Smooth muscle cell (in vitro differentiated cells): ENCODE measurements at regions not wholly inside any gene's neighbourhood (a gene's known extent, or its start where the extent isn't known, plus 50 kb on each side); places are given as distances from the start of the nearest gene placed in this dataset.
"Not testable (repeated sequence)": the region's sequence is repeated elsewhere in the genome, so short reads cannot be mapped to it uniquely, and the experiment has no call there.

ENCODE experiments used
- DNase-seq: peaks from one replicate; lab custom pipeline; 2025; ENCODE audit not compliant: unreplicated experiment; lab: John Stamatoyannopoulos, UW
- H2AFZ ChIP-seq: fragments of 200-600 bp; sonication (generic); 2 replicates; pipeline ENCODE4 v1.6.0; 2016; ENCODE audit warnings: antibody characterized with exemption, low read depth, mild to moderate bottlenecking
- H3F3A ChIP-seq: fragments of 200-600 bp; sonication (generic); 2 replicates; pipeline ENCODE4 v1.6.0; 2017; ENCODE audit warnings: antibody characterized with exemption, low read depth
- H3K27ac ChIP-seq: fragments of 200-600 bp; sonication (generic); 2 replicates; pipeline ENCODE4 v1.5.1; 2016; ENCODE audit warnings: low read depth, mild to moderate bottlenecking
- H3K27me3 ChIP-seq: fragments of 200-600 bp; sonication (generic); 2 replicates; pipeline ENCODE4 v1.6.1; 2016; ENCODE audit warnings: low read depth, mild to moderate bottlenecking
- H3K36me3 ChIP-seq: fragments of 200-600 bp; sonication (generic); 2 replicates; pipeline ENCODE4 v1.5.1; 2016; ENCODE audit warnings: low read depth
- H3K4me1 ChIP-seq: fragments of 200-600 bp; sonication (generic); 2 replicates; pipeline ENCODE4 v1.5.1; 2016; ENCODE audit warnings: low read depth
- H3K4me2 ChIP-seq: fragments of 200-600 bp; sonication (generic); 2 replicates; pipeline ENCODE4 v1.6.0; 2016; ENCODE audit warnings: mild to moderate bottlenecking
- H3K4me3 ChIP-seq: fragments of 200-600 bp; sonication (generic); 2 replicates; pipeline ENCODE4 v1.5.1; 2016; ENCODE audit warnings: mild to moderate bottlenecking
- H3K79me2 ChIP-seq: fragments of 200-600 bp; sonication (generic); 2 replicates; pipeline ENCODE4 v1.6.0; 2016; ENCODE audit warnings: low read depth, mild to moderate bottlenecking
- H3K9ac ChIP-seq: fragments of 200-600 bp; sonication (generic); 2 replicates; pipeline ENCODE4 v1.6.0; 2016; ENCODE audit warnings: low read depth
- H3K9me3 ChIP-seq: fragments of 200-600 bp; sonication (generic); replicated peaks from 2 replicates; pipeline ENCODE4 v1.5.1; 2016; ENCODE audit warnings: low read depth
- H4K20me1 ChIP-seq: fragments of 200-600 bp; sonication (generic); 2 replicates; pipeline ENCODE4 v1.6.0; 2016; ENCODE audit warnings: low read depth
- WGBS: methylation state at CpG from one replicate; pipeline ENCODE4 v1.1.7; 2016; ENCODE audit warnings: low lambda C conversion rate; 5-methylcytosine and 5-hydroxymethylcytosine counted together
- TF ChIP-seq, protein P1 (sequence below): fragments of 200-600 bp; sonication (generic); IDR thresholded peaks from 2 replicates; pipeline ENCODE4 v1.5.1; 2017; ENCODE audit warnings: borderline replicate concordance, mild to moderate bottlenecking, antibody characterized with exemption; ENCODE audit not compliant: insufficient read depth, poor library complexity, severe bottlenecking

- no peak overlapping the region for H3K27ac ChIP-seq
- TF ChIP-seq, protein P1, sequence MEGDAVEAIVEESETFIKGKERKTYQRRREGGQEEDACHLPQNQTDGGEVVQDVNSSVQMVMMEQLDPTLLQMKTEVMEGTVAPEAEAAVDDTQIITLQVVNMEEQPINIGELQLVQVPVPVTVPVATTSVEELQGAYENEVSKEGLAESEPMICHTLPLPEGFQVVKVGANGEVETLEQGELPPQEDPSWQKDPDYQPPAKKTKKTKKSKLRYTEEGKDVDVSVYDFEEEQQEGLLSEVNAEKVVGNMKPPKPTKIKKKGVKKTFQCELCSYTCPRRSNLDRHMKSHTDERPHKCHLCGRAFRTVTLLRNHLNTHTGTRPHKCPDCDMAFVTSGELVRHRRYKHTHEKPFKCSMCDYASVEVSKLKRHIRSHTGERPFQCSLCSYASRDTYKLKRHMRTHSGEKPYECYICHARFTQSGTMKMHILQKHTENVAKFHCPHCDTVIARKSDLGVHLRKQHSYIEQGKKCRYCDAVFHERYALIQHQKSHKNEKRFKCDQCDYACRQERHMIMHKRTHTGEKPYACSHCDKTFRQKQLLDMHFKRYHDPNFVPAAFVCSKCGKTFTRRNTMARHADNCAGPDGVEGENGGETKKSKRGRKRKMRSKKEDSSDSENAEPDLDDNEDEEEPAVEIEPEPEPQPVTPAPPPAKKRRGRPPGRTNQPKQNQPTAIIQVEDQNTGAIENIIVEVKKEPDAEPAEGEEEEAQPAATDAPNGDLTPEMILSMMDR, result no peak
- H3K27me3 ChIP-seq, result no peaks in the 10 kb centered on the region
- no peak overlapping the region for H2AFZ ChIP-seq
- no peaks in the 10 kb centered on the region for H3F3A ChIP-seq
- H3K36me3 ChIP-seq, result no peaks in the 10 kb centered on the region
- H3K4me2 ChIP-seq, result no peak overlapping the region
- no peaks in the 10 kb centered on the region for H4K20me1 ChIP-seq
- no peaks in the 10 kb centered on the region for H3K4me1 ChIP-seq
- H3K9ac ChIP-seq, result no peak overlapping the region
- H3K79me2 ChIP-seq, result no peaks in the 10 kb centered on the region
- DNase-seq, result no peak
- H3K9me3 ChIP-seq, result no peaks in the 10 kb centered on the region
- 94% methylated on average over 29 of the region's 32 CpGs for WGBS
- no peak overlapping the region for H3K4me3 ChIP-seq
These were observed 71.6 kb upstream of the ADGRL1 start for GRCh38 chr19:14277608-14278007.

GRCh38 chr19:14275823-14276222, 69.9 kb upstream of the ADGRL1 start:
- not testable (repeated sequence) for H3K4me2 ChIP-seq

GRCh38 chr19:14272623-14273022, 66.7 kb upstream of the ADGRL1 start:
- H3K79me2 ChIP-seq, result no peaks in the 10 kb centered on the region
- H3K36me3 ChIP-seq, result no peaks in the 10 kb centered on the region
- H4K20me1 ChIP-seq, result no peaks in the 10 kb centered on the region
- DNase-seq, result no peak
- no peak overlapping the region for H2AFZ ChIP-seq
- no peaks in the 10 kb centered on the region for H3K9me3 ChIP-seq
- H3K4me2 ChIP-seq, result no peak overlapping the region
- H3K4me1 ChIP-seq, result no peaks in the 10 kb centered on the region
- WGBS, result 97% methylated on average over 4 of the region's 4 CpGs
- H3F3A ChIP-seq, result no peaks in the 10 kb centered on the region
- H3K27ac ChIP-seq, result no peak overlapping the region
- TF ChIP-seq, protein P1, result no peak
- H3K27me3 ChIP-seq, result no peaks in the 10 kb centered on the region
- no peak overlapping the region for H3K4me3 ChIP-seq
- no peak overlapping the region for H3K9ac ChIP-seq

More at GRCh38 chr19:14275823-14276222, 69.9 kb upstream of the ADGRL1 start:
- not testable (repeated sequence) for H3K27ac ChIP-seq, DNase-seq, H3K27me3 ChIP-seq, H3K4me1 ChIP-seq, H3K4me3 ChIP-seq, H2AFZ ChIP-seq, H3F3A ChIP-seq, H3K9ac ChIP-seq, H3K36me3 ChIP-seq, H4K20me1 ChIP-seq, H3K9me3 ChIP-seq, H3K79me2 ChIP-seq
- WGBS, result 88% methylated on average over 5 of the region's 5 CpGs

- no peak overlapping the region for H3K27ac ChIP-seq
- H3K36me3 ChIP-seq, result no peaks in the 10 kb centered on the region
- H3K4me3 ChIP-seq, result no peak overlapping the region
- H3F3A ChIP-seq, result no peaks in the 10 kb centered on the region
- WGBS, result 88% methylated on average over 1 of the region's 1 CpG
- H3K9ac ChIP-seq, result no peak overlapping the region
- no peak for DNase-seq
- no peaks in the 10 kb centered on the region for H3K4me1 ChIP-seq
- TF ChIP-seq, protein P1, result no peak
- H2AFZ ChIP-seq, result no peak overlapping the region
- H3K9me3 ChIP-seq, result no peaks in the 10 kb centered on the region
- no peak overlapping the region for H3K4me2 ChIP-seq
- H4K20me1 ChIP-seq, result no peaks in the 10 kb centered on the region
- no peaks in the 10 kb centered on the region for H3K27me3 ChIP-seq
- no peaks in the 10 kb centered on the region for H3K79me2 ChIP-seq
These were observed 65.9 kb upstream of the ADGRL1 start for GRCh38 chr19:14271840-14272239.

DNA sequence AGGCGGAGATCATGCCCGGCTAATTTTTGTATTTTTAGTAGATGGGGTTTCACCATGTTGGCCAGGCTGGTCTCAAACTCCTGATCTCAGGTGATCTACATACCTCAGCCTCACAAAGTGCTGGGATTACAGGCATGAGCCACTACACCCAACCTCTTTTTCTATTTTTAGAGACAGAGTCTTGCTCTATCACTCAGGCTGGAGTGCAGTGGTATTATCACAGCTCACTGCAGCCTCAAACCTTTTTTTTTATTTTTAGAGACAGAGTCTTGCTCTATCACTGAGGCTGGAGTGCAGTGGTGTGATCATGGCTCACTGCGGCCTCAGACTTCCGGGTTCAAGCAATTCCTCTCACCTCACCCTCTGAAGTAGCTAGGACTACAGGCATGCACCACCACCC, 64.6 kb upstream of the ADGRL1 start:
- H3F3A ChIP-seq, H3K9ac ChIP-seq, H3K4me1 ChIP-seq, H3K4me2 ChIP-seq, H3K79me2 ChIP-seq, H3K27me3 ChIP-seq, H3K27ac ChIP-seq, H2AFZ ChIP-seq, H4K20me1 ChIP-seq, H3K4me3 ChIP-seq, DNase-seq, H3K9me3 ChIP-seq, H3K36me3 ChIP-seq: not testable (repeated sequence)
- 79% methylated on average over 4 of the region's 4 CpGs for WGBS
